ENCODE measurements at regions not wholly inside any gene's neighbourhood (a gene's known extent, or its start where the extent isn't known, plus 50 kb on each side); places are given as distances from the start of the nearest gene placed in this dataset.

GRCh38 chr3:31455524-31455923, 77.2 kb upstream of the STT3B start:
- Histone ChIP-seq H3F3A (ENCODE audit: insufficient read depth, low read length) (no peaks in the 10 kb centered on the region), H3K79me2 (ENCODE audit: insufficient read depth, low read length) (no peaks in the 10 kb centered on the region), H3K9me3 (ENCODE audit: low read length) (no peaks in the 10 kb centered on the region), H3K27ac (ENCODE audit: low read depth, low read length, poor library complexity, severe bottlenecking) (no peak overlapping the region), H3K9me2 (ENCODE audit: low read depth, low read length) (no peaks in the 10 kb centered on the region), H3K9ac (ENCODE audit: low read length) (no peak overlapping the region), H3K36me3 (ENCODE audit: insufficient read depth, low read length) (no peaks in the 10 kb centered on the region), H4K20me1 (ENCODE audit: insufficient read depth, low read length) (no peaks in the 10 kb centered on the region), H3K4me1 (ENCODE audit: insufficient read depth, low read length, severe bottlenecking) (peaks cover 11% of the 10 kb centered on the region), H3K4me2 (ENCODE audit: low read length) (no peak overlapping the region), H3K27me3 (ENCODE audit: insufficient read depth, low read length) (no peaks in the 10 kb centered on the region; the same call in 1 of the 2 replicates), H3K4me3 (ENCODE audit: low read depth, low read length, poor library complexity, severe bottlenecking) (no peak overlapping the region), H2AFZ (ENCODE audit: low read length) (no peak overlapping the region)
- no peak for TF ChIP-seq CTCF (IDR thresholded peaks at IDR 0.05; ENCODE audit: low read length)
- no peak for TF ChIP-seq EZH2 (IDR thresholded peaks at IDR 0.05; ENCODE audit: borderline replicate concordance, low read length)

GRCh38 chr3:31456373-31456772, 76.4 kb upstream of the STT3B start:
- Histone ChIP-seq H3K4me2 (ENCODE audit: low read length) (no peak overlapping the region), H3K79me2 (ENCODE audit: insufficient read depth, low read length) (no peaks in the 10 kb centered on the region), H3K27me3 (ENCODE audit: insufficient read depth, low read length) (no peaks in the 10 kb centered on the region; the same call in 1 of the 2 replicates), H3K9me3 (ENCODE audit: low read length) (no peaks in the 10 kb centered on the region), H4K20me1 (ENCODE audit: insufficient read depth, low read length) (no peaks in the 10 kb centered on the region), H3K27ac (ENCODE audit: low read depth, low read length, poor library complexity, severe bottlenecking) (no peak overlapping the region), H3K36me3 (ENCODE audit: insufficient read depth, low read length) (no peaks in the 10 kb centered on the region), H3F3A (ENCODE audit: insufficient read depth, low read length) (no peaks in the 10 kb centered on the region), H3K4me1 (ENCODE audit: insufficient read depth, low read length, severe bottlenecking) (peaks cover 14% of the 10 kb centered on the region), H2AFZ (ENCODE audit: low read length) (no peak overlapping the region), H3K9ac (ENCODE audit: low read length) (no peak overlapping the region), H3K9me2 (ENCODE audit: low read depth, low read length) (no peaks in the 10 kb centered on the region), H3K4me3 (ENCODE audit: low read depth, low read length, poor library complexity, severe bottlenecking) (no peak overlapping the region)
- TF ChIP-seq EZH2 (IDR thresholded peaks at IDR 0.05; ENCODE audit: borderline replicate concordance, low read length) (no peak), CTCF (IDR thresholded peaks at IDR 0.05; ENCODE audit: low read length) (no peak)

DNA sequence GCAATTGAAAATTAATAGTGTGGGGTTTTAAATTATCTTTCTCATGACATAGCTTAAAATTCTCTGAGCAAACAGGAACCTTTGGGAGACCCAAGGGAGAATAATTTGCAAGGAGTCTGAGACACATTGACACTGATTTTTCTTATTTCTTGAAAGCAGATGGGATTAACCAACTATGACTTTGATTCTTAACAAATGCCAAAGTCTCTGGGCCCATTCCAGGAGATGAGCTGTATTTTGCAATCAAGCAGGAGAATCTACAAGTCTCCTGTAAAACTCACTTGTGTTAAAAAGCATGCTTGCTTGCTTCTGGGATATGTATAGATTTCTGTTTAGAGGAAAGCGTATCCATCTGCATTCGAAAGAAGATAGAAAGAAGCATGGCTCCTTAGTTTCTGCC, 71.3 kb upstream of the STT3B start:
- Histone ChIP-seq H3K4me2 (ENCODE audit: low read length) (peak overlapping the region; percentile 52; the same call in 1 of the 2 replicates), H3K4me1 (ENCODE audit: insufficient read depth, low read length, severe bottlenecking) (peaks cover 22% of the 10 kb centered on the region), H3F3A (ENCODE audit: insufficient read depth, low read length) (no peaks in the 10 kb centered on the region), H3K79me2 (ENCODE audit: insufficient read depth, low read length) (no peaks in the 10 kb centered on the region), H3K27ac (ENCODE audit: low read depth, low read length, poor library complexity, severe bottlenecking) (peak overlapping the region; percentile 48), H3K9me2 (ENCODE audit: low read depth, low read length) (no peaks in the 10 kb centered on the region), H4K20me1 (ENCODE audit: insufficient read depth, low read length) (no peaks in the 10 kb centered on the region), H3K36me3 (ENCODE audit: insufficient read depth, low read length) (no peaks in the 10 kb centered on the region), H3K27me3 (ENCODE audit: insufficient read depth, low read length) (no peaks in the 10 kb centered on the region), H2AFZ (ENCODE audit: low read length) (no peak overlapping the region), H3K9ac (ENCODE audit: low read length) (no peak overlapping the region), H3K4me3 (ENCODE audit: low read depth, low read length, poor library complexity, severe bottlenecking) (no peak overlapping the region), H3K9me3 (ENCODE audit: low read length) (no peaks in the 10 kb centered on the region)
- TF ChIP-seq CTCF (IDR thresholded peaks at IDR 0.05; ENCODE audit: low read length) (no peak), EZH2 (IDR thresholded peaks at IDR 0.05; ENCODE audit: borderline replicate concordance, low read length) (no peak)
